ENCODE measurements at regions not wholly inside any gene's neighbourhood (a gene's known extent, or its start where the extent isn't known, plus 50 kb on each side); places are given as distances from the start of the nearest gene placed in this dataset.
"Not testable (repeated sequence)": the region's sequence is repeated elsewhere in the genome, so short reads cannot be mapped to it uniquely, and the experiment has no call there.

DNA sequence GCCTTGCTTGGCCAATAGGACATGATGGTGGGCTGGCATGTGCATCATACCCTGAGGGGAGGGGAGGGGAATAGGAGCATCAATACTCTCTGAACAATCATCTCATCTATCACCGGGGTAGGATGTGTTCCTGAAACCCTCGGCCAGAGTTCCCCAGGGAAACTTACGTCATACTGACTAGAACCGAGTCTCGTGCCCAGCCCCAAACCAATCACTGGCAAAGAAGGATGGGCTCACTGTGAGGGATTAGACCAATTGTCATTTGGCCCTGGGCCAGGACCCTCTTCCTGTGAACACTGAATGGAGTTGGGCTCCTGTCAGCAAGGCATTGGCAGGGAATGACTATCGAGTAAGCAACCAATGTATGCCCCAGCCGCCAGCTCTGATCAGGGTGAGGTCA lies 261.5 kb downstream of the MYCN start:
- H3K27me3 Mint-ChIP-seq (ENCODE audit: unreplicated experiment) = peaks cover 7% of the 10 kb centered on the region
- peaks cover 3% of the 10 kb centered on the region for H3K36me3 Mint-ChIP-seq (ENCODE audit: insufficient read depth, unreplicated experiment)
- TF ChIP-seq, protein P1, sequence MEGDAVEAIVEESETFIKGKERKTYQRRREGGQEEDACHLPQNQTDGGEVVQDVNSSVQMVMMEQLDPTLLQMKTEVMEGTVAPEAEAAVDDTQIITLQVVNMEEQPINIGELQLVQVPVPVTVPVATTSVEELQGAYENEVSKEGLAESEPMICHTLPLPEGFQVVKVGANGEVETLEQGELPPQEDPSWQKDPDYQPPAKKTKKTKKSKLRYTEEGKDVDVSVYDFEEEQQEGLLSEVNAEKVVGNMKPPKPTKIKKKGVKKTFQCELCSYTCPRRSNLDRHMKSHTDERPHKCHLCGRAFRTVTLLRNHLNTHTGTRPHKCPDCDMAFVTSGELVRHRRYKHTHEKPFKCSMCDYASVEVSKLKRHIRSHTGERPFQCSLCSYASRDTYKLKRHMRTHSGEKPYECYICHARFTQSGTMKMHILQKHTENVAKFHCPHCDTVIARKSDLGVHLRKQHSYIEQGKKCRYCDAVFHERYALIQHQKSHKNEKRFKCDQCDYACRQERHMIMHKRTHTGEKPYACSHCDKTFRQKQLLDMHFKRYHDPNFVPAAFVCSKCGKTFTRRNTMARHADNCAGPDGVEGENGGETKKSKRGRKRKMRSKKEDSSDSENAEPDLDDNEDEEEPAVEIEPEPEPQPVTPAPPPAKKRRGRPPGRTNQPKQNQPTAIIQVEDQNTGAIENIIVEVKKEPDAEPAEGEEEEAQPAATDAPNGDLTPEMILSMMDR (IDR thresholded peaks at IDR 0.05; ENCODE audit: unreplicated experiment) = no peak
- H3K4me3 Mint-ChIP-seq (ENCODE audit: low read depth, unreplicated experiment) = no peak overlapping the region
- H3K27ac Mint-ChIP-seq (ENCODE audit: unreplicated experiment) = no peak overlapping the region
- CTCF ChIA-PET = no interaction called here
- intact Hi-C loops (cut with micrococcal nuclease; ENCODE audit: unreplicated experiment) = no loop called here
- no peaks in the 10 kb centered on the region for H3K9me3 Mint-ChIP-seq (ENCODE audit: low read depth, unreplicated experiment)
- peaks cover 18% of the 10 kb centered on the region for H3K4me1 Mint-ChIP-seq (ENCODE audit: low read depth, unreplicated experiment)
- no TSS peak for BruUV-seq (replicated peaks)
- DNase-seq = no peak

DNA sequence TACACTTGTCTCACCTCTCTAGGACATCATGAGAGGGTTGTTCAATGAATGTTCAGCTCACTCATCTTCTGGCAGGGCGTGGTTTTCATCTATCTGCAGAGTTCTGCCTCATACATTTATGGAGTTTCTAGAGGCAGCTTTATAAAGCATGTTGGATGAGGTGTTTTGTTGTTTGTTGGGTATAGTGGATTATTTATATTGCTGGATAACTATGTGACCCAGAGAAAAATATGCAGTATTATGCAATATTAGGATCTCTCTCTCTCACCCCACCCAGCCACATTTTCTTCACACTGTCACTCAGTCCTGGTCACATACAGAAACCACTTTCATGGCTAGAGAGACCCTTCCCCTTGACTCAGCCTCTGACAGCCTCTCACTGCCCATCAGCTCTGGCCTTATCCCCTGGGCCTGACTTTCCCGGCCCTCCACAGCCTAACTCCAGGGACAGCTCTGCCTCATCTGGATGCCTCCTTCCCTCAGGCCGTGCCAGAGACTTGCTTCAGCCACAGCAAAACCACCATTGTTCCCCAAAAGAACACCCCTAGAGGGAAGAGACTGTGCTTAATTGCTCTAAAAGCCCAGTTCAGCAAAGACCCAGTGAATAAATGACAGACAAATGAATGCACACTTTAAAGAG lies 260.3 kb downstream of the MYCN start:
- no peaks in the 10 kb centered on the region for H3K9me3 Mint-ChIP-seq (ENCODE audit: low read depth, unreplicated experiment)
- CTCF ChIA-PET = no interaction called here

DNA sequence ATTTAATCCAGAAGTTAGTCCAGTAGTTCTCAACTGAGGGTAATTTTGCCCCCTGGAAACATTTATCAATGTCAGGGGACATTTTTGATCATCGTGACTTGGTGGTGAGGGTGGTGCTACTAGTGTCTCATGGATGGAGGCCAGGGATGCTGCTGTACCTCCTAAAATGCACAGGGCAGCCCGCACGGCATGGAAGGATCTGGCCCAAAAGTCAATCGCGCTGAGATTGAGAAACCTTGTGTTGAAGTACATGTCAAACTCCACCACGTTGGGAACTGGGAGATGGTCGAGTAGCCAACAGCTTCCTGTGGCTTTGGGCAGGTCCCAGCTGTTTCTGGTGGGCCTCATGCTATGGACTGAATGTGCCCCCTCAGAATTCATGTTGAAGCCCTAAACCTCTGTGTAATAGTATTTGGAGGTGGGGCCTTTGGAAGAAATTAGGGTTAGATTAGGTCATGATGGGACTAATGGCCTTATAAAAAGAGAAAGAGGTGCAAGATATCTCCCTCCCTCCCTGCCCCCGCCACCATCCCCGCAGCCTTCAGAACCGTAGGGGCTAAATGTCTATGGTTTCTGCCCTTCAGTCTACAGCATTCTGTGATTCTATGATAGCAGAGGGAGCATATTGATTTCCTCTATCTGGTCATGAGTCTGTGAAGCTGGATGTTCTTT lies 259.7 kb downstream of the MYCN start:
- no peak overlapping the region for H3K4me3 Mint-ChIP-seq (ENCODE audit: low read depth, unreplicated experiment)

More for the DNA sequence above, 260.3 kb downstream of the MYCN start:
- Mint-ChIP-seq H3K27ac (ENCODE audit: unreplicated experiment) (no peak overlapping the region), H3K36me3 (ENCODE audit: insufficient read depth, unreplicated experiment) (peaks cover 3% of the 10 kb centered on the region), H3K4me1 (ENCODE audit: low read depth, unreplicated experiment) (peaks cover 21% of the 10 kb centered on the region), H3K4me3 (ENCODE audit: low read depth, unreplicated experiment) (no peak overlapping the region), H3K27me3 (ENCODE audit: unreplicated experiment) (no peaks in the 10 kb centered on the region)
- no peak for DNase-seq
- no TSS peak for BruUV-seq (replicated peaks)
- intact Hi-C loops (cut with micrococcal nuclease; ENCODE audit: unreplicated experiment) = no loop called here
- TF ChIP-seq, protein P1 (IDR thresholded peaks at IDR 0.05; ENCODE audit: unreplicated experiment) = no peak

DNA sequence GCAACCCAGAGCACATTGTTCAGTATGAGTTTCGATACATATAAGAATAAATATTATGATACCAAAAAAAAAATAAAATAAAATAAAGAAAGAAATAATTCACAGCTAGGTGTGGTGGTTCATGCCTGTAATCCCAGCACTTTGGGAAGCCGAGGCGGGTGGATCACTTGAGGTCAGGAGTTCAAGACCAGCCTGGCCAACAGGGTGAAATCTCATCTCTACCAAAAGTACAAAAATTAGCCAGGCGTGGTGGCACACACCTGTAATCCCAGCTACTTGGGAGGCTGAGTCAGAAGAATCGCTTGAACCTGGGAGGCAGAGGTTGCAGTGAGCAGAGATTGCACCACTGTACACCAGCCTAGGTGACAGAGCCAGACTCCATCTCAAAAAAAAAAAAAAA lies 258.9 kb downstream of the MYCN start:
- H3K27ac Mint-ChIP-seq (ENCODE audit: unreplicated experiment); H3K36me3 Mint-ChIP-seq (ENCODE audit: insufficient read depth, unreplicated experiment); H3K27me3 Mint-ChIP-seq (ENCODE audit: unreplicated experiment); intact Hi-C loops (cut with micrococcal nuclease; ENCODE audit: unreplicated experiment); CTCF ChIA-PET; H3K4me3 Mint-ChIP-seq (ENCODE audit: low read depth, unreplicated experiment); BruUV-seq (replicated peaks); H3K9me3 Mint-ChIP-seq (ENCODE audit: low read depth, unreplicated experiment); DNase-seq: not testable (repeated sequence)
- peaks cover 21% of the 10 kb centered on the region for H3K4me1 Mint-ChIP-seq (ENCODE audit: low read depth, unreplicated experiment)

More for the DNA sequence above, 259.7 kb downstream of the MYCN start:
- intact Hi-C loops (cut with micrococcal nuclease; ENCODE audit: unreplicated experiment) = no loop called here
- Mint-ChIP-seq H3K4me1 (ENCODE audit: low read depth, unreplicated experiment) (peaks cover 21% of the 10 kb centered on the region), H3K9me3 (ENCODE audit: low read depth, unreplicated experiment) (no peaks in the 10 kb centered on the region), H3K36me3 (ENCODE audit: insufficient read depth, unreplicated experiment) (peaks cover 3% of the 10 kb centered on the region), H3K27ac (ENCODE audit: unreplicated experiment) (no peak overlapping the region), H3K27me3 (ENCODE audit: unreplicated experiment) (no peaks in the 10 kb centered on the region)
- DNase-seq = no peak
- TF ChIP-seq, protein P1 (IDR thresholded peaks at IDR 0.05; ENCODE audit: unreplicated experiment) = no peak
- no TSS peak for BruUV-seq (replicated peaks)
- CTCF ChIA-PET = no interaction called here

All from Calu3 (cell line).